SU-DHL-6 (cell line): ENCODE measurements at regions not wholly inside any gene's neighbourhood (a gene's known extent, or its start where the extent isn't known, plus 50 kb on each side); places are given as distances from the start of the nearest gene placed in this dataset.
"Not testable (repeated sequence)": the region's sequence is repeated elsewhere in the genome, so short reads cannot be mapped to it uniquely, and the experiment has no call there.

ENCODE experiments used
- H2AFZ ChIP-seq: fragments of 200-600 bp; sonication (generic); 2 replicates; pipeline ENCODE4 v1.6.1; 2014; ENCODE audit warnings: low read depth, mild to moderate bottlenecking, moderate library complexity, mixed read lengths, antibody characterized with exemption, low read length; ENCODE audit not compliant: severe bottlenecking
- H3F3A ChIP-seq: fragments of 200-600 bp; shearing (Covaris generic); 2 replicates; pipeline ENCODE4 v1.6.0; 2016; ENCODE audit warnings: antibody characterized with exemption, mild to moderate bottlenecking; ENCODE audit not compliant: insufficient read depth
- H3K27ac ChIP-seq: fragments of 200-600 bp; sonication (generic); 2 replicates; pipeline ENCODE4 v1.5.1; 2016; ENCODE audit warnings: low read depth, mild to moderate bottlenecking, low read length, moderate library complexity, mixed read lengths
- H3K27me3 ChIP-seq: fragments of 200-600 bp; sonication (generic), shearing (Covaris generic); 2 replicates; pipeline ENCODE4 v1.6.0; 2014; ENCODE audit warnings: mild to moderate bottlenecking, low read length
- H3K36me3 ChIP-seq: fragments of 200-600 bp; sonication (generic); 2 replicates; pipeline ENCODE4 v1.6.1; 2014; ENCODE audit warnings: mild to moderate bottlenecking, low read length, mixed read lengths
- H3K4me2 ChIP-seq: fragments of 300-600, 200-600 bp; shearing (Covaris generic), sonication (generic); 2 replicates; pipeline ENCODE4 v1.6.0; 2014; ENCODE audit warnings: low read length, low read depth, mild to moderate bottlenecking; ENCODE audit not compliant: poor library complexity, severe bottlenecking
- H3K4me3 ChIP-seq: fragments of 200-600 bp; sonication (generic); 2 replicates; pipeline ENCODE4 v1.5.1; 2014; ENCODE audit warnings: antibody characterized with exemption, low read length, mild to moderate bottlenecking, mixed read lengths; ENCODE audit not compliant: insufficient read depth, poor library complexity, severe bottlenecking
- H3K79me2 ChIP-seq: fragments of 200-600 bp; sonication (generic); 2 replicates; pipeline ENCODE4 v1.6.1; 2014; ENCODE audit warnings: mild to moderate bottlenecking, low read length, moderate library complexity; ENCODE audit not compliant: insufficient read depth
- H3K9ac ChIP-seq: fragments of 200-600 bp; sonication (generic); 2 replicates; pipeline ENCODE4 v1.7.0; 2014; ENCODE audit warnings: mild to moderate bottlenecking, low read length
- H3K9me2 ChIP-seq: fragments of 200-600 bp; sonication (generic); replicated peaks from 2 replicates; pipeline ENCODE4 v1.6.1; 2014; ENCODE audit warnings: low read length; ENCODE audit not compliant: insufficient read depth
- H3K9me3 ChIP-seq: fragments of 200-600 bp; sonication (generic); 2 replicates; pipeline ENCODE4 v1.6.1; 2014; ENCODE audit warnings: low read length, mixed read lengths; ENCODE audit not compliant: insufficient read depth
- H4K20me1 ChIP-seq: fragments of 200-600 bp; sonication (generic); 2 replicates; pipeline ENCODE4 v1.6.1; 2014; ENCODE audit warnings: low read depth, mild to moderate bottlenecking, antibody characterized with exemption, low read length, moderate library complexity, mixed read lengths
- CTCF ChIP-seq: fragments of 200-600 bp; sonication (generic); IDR thresholded peaks from one replicate; pipeline ENCODE4 v1.5.1; 2017; ENCODE audit warnings: antibody characterized with exemption, mild to moderate bottlenecking, low read length, moderate library complexity; ENCODE audit not compliant: insufficient read depth, poor library complexity, severe bottlenecking
- EZH2phosphoT487 ChIP-seq: fragments of 200-600 bp; sonication (generic), shearing (Covaris generic); conservative IDR thresholded peaks from 2 replicates; pipeline ENCODE4 v1.6.1; 2018; ENCODE audit warnings: mild to moderate bottlenecking, antibody characterized with exemption, low read length, moderate library complexity, mixed read lengths

GRCh38 chr2:89837962-89838625, 1146.6 kb downstream of the RPIA start:
- no peaks in the 10 kb centered on the region for H3K36me3 ChIP-seq
- no peaks in the 10 kb centered on the region for H3K27me3 ChIP-seq
- H3K27ac ChIP-seq = no peak overlapping the region
- no peaks in the 10 kb centered on the region for H3K79me2 ChIP-seq
- H2AFZ ChIP-seq = no peak overlapping the region
- peaks cover 11% of the 10 kb centered on the region; the same call in 1 of the 2 replicates for H3F3A ChIP-seq
- TF ChIP-seq EZH2phosphoT487 (no peak), CTCF (no peak)
- H3K4me3 ChIP-seq = no peak overlapping the region
- H3K9me2 ChIP-seq = no peaks in the 10 kb centered on the region
- H3K4me2 ChIP-seq = no peak overlapping the region
- no peaks in the 10 kb centered on the region; the same call in 1 of the 2 replicates for H3K9me3 ChIP-seq
- H3K9ac ChIP-seq = no peak overlapping the region
- H4K20me1 ChIP-seq = no peaks in the 10 kb centered on the region

- not testable (repeated sequence) for H3K4me3 ChIP-seq, H3F3A ChIP-seq, H3K27me3 ChIP-seq, H3K4me2 ChIP-seq, H4K20me1 ChIP-seq, H2AFZ ChIP-seq, H3K9me2 ChIP-seq, H3K9ac ChIP-seq, H3K36me3 ChIP-seq, H3K27ac ChIP-seq, H3K9me3 ChIP-seq, H3K79me2 ChIP-seq
These were observed 1148.7 kb downstream of the RPIA start for GRCh38 chr2:89840175-89840574.

GRCh38 chr2:89840781-89841475, 1149.5 kb downstream of the RPIA start:
- H3K27ac ChIP-seq, H3K27me3 ChIP-seq, H2AFZ ChIP-seq, H3K4me3 ChIP-seq, H3K9me2 ChIP-seq, H4K20me1 ChIP-seq, H3K9ac ChIP-seq, H3K36me3 ChIP-seq, H3F3A ChIP-seq, H3K4me2 ChIP-seq, H3K9me3 ChIP-seq, H3K79me2 ChIP-seq: not testable (repeated sequence)

- Histone ChIP-seq H3K4me2 (no peak overlapping the region), H3K79me2 (no peaks in the 10 kb centered on the region), H3K27ac (no peak overlapping the region), H3F3A (peaks cover 3% of the 10 kb centered on the region; the same call in 1 of the 2 replicates), H3K9ac (no peak overlapping the region), H3K4me3 (no peak overlapping the region), H3K36me3 (no peaks in the 10 kb centered on the region), H3K9me2 (no peaks in the 10 kb centered on the region), H4K20me1 (no peaks in the 10 kb centered on the region), H2AFZ (no peak overlapping the region), H3K27me3 (no peaks in the 10 kb centered on the region), H3K9me3 (no peaks in the 10 kb centered on the region; the same call in 1 of the 2 replicates)
- no peak for TF ChIP-seq EZH2phosphoT487
- no peak for TF ChIP-seq CTCF
These were observed 1150.0 kb downstream of the RPIA start for GRCh38 chr2:89841476-89841840.
